ENCODE measurements at regions not wholly inside any gene's neighbourhood (a gene's known extent, or its start where the extent isn't known, plus 50 kb on each side); places are given as distances from the start of the nearest gene placed in this dataset.

DNA sequence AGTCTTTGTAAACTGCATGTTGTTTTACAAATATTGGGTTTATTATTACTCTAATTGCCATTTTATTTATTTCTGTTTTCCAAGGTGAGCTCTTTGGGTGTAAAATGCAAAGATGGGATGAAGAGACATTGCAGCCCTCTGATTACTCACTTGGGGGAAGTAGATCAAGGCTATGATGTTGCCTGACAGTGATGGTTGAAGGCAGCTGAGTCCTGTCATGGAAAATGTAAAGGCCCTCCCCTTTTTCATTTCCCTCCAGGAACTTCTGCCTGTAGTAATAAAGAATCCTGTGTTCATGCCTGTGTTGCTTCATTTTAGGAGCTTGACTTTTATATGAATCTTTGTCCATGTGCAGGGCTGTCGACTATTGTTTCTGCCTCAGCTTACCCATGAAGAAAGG, 605.4 kb upstream of the CLINT1 start:
- TF ChIP-seq, protein P1, sequence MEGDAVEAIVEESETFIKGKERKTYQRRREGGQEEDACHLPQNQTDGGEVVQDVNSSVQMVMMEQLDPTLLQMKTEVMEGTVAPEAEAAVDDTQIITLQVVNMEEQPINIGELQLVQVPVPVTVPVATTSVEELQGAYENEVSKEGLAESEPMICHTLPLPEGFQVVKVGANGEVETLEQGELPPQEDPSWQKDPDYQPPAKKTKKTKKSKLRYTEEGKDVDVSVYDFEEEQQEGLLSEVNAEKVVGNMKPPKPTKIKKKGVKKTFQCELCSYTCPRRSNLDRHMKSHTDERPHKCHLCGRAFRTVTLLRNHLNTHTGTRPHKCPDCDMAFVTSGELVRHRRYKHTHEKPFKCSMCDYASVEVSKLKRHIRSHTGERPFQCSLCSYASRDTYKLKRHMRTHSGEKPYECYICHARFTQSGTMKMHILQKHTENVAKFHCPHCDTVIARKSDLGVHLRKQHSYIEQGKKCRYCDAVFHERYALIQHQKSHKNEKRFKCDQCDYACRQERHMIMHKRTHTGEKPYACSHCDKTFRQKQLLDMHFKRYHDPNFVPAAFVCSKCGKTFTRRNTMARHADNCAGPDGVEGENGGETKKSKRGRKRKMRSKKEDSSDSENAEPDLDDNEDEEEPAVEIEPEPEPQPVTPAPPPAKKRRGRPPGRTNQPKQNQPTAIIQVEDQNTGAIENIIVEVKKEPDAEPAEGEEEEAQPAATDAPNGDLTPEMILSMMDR (IDR thresholded peaks at IDR 0.05; ENCODE audit: insufficient read depth, low read depth, low read length), result no peak
- ChIA-PET CTCF (no interaction called here), POLR2A (no interaction called here)
- Histone ChIP-seq H3K36me3 (ENCODE audit: control insufficient read depth, insufficient read depth, low read length) (no peaks in the 10 kb centered on the region), H3K4me3 (ENCODE audit: low read depth, low read length) (no peak overlapping the region), H3K27me3 (ENCODE audit: control insufficient read depth, insufficient read depth, low read length) (no peaks in the 10 kb centered on the region)
- no peak for DNase-seq (ENCODE audit: low read depth)

DNA sequence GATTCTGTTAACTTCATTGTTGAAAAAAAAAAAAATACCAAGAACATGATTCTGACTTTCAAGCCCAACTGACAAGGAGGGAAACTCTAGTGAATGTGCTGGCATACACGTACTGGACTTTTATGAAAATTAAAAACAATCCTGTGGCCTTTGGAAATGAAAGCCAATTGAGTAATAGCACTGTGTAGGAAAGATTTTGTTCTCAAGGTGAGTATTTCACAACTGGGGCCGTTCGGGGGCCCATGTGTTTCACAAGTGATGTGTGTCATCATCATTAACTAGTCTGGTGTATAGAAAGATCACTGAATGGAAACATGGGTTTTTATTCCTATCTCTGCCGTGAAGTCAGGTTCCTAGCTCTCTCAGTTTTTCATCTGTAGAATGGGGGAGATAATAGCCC, 605.0 kb upstream of the CLINT1 start:
- POLR2A ChIA-PET, result no interaction called here
- H3K4me3 ChIP-seq (ENCODE audit: low read depth, low read length), result no peak overlapping the region
- DNase-seq (ENCODE audit: low read depth), result no peak

DNA sequence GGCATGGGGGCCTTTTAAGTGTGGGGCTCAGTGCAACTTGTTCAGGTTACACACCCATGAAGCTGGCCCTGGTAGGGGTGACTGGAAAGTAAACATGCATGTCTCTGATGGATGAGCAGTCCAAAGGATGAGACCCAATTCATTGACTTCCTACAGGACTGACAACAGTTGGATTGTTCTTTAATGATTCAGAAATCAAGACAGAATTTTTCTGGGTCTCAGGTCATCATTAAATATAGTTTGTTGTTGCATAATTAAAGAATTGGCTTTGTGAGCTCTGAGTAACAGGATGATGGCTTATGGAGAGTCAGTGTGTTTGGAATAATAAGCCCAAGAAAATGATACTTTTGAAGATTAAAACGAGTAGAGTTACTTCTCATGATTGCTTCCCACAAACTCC, 604.2 kb upstream of the CLINT1 start:
- ChIA-PET CTCF (no interaction called here), POLR2A (no interaction called here)
- DNase-seq (ENCODE audit: low read depth), result no peak

More for the DNA sequence above, 605.0 kb upstream of the CLINT1 start:
- TF ChIP-seq, protein P1 (IDR thresholded peaks at IDR 0.05; ENCODE audit: insufficient read depth, low read depth, low read length), result no peak
- Histone ChIP-seq H3K36me3 (ENCODE audit: control insufficient read depth, insufficient read depth, low read length) (no peaks in the 10 kb centered on the region), H3K27me3 (ENCODE audit: control insufficient read depth, insufficient read depth, low read length) (no peaks in the 10 kb centered on the region)
- CTCF ChIA-PET, result no interaction called here

DNA sequence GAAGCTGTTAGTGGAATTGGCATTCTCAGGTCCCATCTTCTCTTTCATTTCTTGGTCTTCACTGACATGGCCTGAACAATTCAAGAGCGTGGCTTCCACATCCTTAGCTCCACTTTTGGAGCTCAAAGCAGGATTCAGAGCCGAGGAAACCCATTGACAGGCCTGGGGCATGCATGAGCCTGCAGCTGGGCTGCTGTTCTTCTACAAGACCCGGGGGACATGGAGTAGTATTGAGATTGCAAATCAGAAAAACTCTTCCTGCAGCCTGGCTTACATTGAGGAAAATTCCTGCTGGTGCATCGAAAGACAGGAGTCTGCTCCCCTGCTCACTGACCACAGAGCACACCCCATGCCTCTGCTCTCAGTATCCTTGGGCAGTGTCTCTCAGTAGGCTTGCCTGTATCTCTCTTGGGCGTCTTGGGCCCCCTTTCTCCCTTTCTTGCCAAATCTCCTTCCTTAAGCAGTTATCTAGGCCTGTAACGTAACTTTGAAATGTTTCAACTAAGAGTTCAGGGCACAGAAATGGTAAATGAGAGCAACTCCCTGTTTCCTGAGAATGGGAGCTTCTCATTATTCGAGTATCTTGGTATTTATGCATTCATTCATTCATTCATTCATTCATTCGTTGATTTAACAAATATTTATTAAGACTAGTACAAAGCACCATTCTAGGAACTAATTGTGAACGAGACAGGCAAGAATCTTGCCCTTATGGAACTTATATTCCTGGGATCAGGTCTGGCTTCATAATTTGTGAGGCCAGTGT, 603.6 kb upstream of the CLINT1 start:
- CTCF ChIA-PET, result no interaction called here
- no peak overlapping the region for H3K4me3 ChIP-seq (ENCODE audit: low read depth, low read length)
- no peaks in the 10 kb centered on the region for H3K36me3 ChIP-seq (ENCODE audit: control insufficient read depth, insufficient read depth, low read length)
- TF ChIP-seq, protein P1 (IDR thresholded peaks at IDR 0.05; ENCODE audit: insufficient read depth, low read depth, low read length), result no peak
- no peaks in the 10 kb centered on the region for H3K27me3 ChIP-seq (ENCODE audit: control insufficient read depth, insufficient read depth, low read length)
- no peak for DNase-seq (ENCODE audit: low read depth)
- POLR2A ChIA-PET, result no interaction called here

More for the DNA sequence above, 604.2 kb upstream of the CLINT1 start:
- Histone ChIP-seq H3K27me3 (ENCODE audit: control insufficient read depth, insufficient read depth, low read length) (no peaks in the 10 kb centered on the region), H3K4me3 (ENCODE audit: low read depth, low read length) (no peak overlapping the region), H3K36me3 (ENCODE audit: control insufficient read depth, insufficient read depth, low read length) (no peaks in the 10 kb centered on the region)
- TF ChIP-seq, protein P1 (IDR thresholded peaks at IDR 0.05; ENCODE audit: insufficient read depth, low read depth, low read length), result no peak

DNA sequence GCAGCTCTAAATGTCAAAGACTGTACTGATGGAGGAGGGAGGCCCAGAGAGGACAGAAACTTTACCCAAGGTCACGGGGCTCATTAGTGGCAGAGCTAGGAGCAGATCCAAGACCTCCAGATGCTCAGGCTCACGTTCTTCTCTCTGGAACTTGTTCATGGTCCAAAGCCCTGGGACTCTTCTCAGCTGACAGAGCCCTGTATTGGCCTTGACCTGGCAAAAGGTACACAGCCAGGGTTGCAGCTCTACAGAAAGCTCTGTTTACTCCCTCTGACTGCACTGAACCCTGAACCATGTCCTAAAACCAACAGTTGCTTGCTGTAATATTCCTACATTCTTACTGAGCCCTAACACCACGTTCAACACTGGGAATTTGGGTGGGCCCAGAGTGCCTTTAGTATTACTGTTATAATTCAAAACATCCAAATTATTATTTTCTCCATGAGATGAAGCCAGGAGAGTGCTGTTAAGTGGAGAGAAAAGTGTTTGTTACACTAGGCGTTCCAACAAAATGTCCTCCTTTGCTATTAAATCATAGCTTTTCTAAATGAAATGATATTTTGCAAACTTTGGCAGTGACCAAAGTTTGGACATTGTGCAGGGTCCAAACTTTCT, 602.4 kb upstream of the CLINT1 start:
- ChIA-PET CTCF (no interaction called here), POLR2A (no interaction called here)
- Histone ChIP-seq H3K27me3 (ENCODE audit: control insufficient read depth, insufficient read depth, low read length) (no peaks in the 10 kb centered on the region), H3K36me3 (ENCODE audit: control insufficient read depth, insufficient read depth, low read length) (no peaks in the 10 kb centered on the region), H3K4me3 (ENCODE audit: low read depth, low read length) (no peak overlapping the region)
- no peak for DNase-seq (ENCODE audit: low read depth)
- TF ChIP-seq, protein P1 (IDR thresholded peaks at IDR 0.05; ENCODE audit: insufficient read depth, low read depth, low read length), result no peak
